HEK293 (cell line): ENCODE measurements at regions not wholly inside any gene's neighbourhood (a gene's known extent, or its start where the extent isn't known, plus 50 kb on each side); places are given as distances from the start of the nearest gene placed in this dataset.

Experiments used
- BCL11A ChIP-seq: fragments of 450-650 bp; formaldehyde crosslinking; IDR thresholded peaks from 2 replicates; pipeline ENCODE4 v1.5.1; 2016; ENCODE audit warnings: low read depth, missing biosample characterization, missing genetic modification characterization
- CTCF ChIP-seq: fragments of 450-650 bp; formaldehyde crosslinking; IDR thresholded peaks from 2 replicates; pipeline ENCODE4 v1.5.1; 2016; ENCODE audit warnings: missing biosample characterization, missing genetic modification characterization
- HOXC10 ChIP-seq: sonication (generic); formaldehyde crosslinking; IDR thresholded peaks from 2 replicates; pipeline ENCODE4 v1.8.1; 2023; ENCODE audit warnings: mild to moderate bottlenecking, missing genetic modification reagents
- PRDM6 ChIP-seq: fragments of 450-650 bp; formaldehyde crosslinking; IDR thresholded peaks from 2 replicates; pipeline ENCODE4 v1.5.1; 2017; ENCODE audit warnings: missing biosample characterization, missing genetic modification characterization
- ZNF341 ChIP-seq: fragments of 450-650 bp; formaldehyde crosslinking; IDR thresholded peaks from 2 replicates; pipeline ENCODE4; 2016; ENCODE audit warnings: low read depth, missing biosample characterization, missing genetic modification characterization
- ZNF423 ChIP-seq: fragments of 450-650 bp; formaldehyde crosslinking; IDR thresholded peaks from 2 replicates; pipeline ENCODE4 v1.5.1; 2016; ENCODE audit warnings: missing biosample characterization, missing genetic modification characterization
- ZNF560 ChIP-seq: fragments of 450-650 bp; formaldehyde crosslinking; IDR thresholded peaks from 2 replicates; pipeline ENCODE4 v1.5.1; 2017; ENCODE audit warnings: missing biosample characterization, missing genetic modification characterization, borderline replicate concordance

GRCh38 chr9:81112627-81113452, 576.5 kb downstream of the TLE1 start:
- no peak for TF ChIP-seq ZNF560 (tag by site-specific recombination)
- TF ChIP-seq ZNF341 (tag by site-specific recombination): no peak
- TF ChIP-seq BCL11A (tag by site-specific recombination): no peak
- TF ChIP-seq PRDM6 (tag by site-specific recombination): no peak
- TF ChIP-seq CTCF (tag by site-specific recombination): no peak
- no peak for TF ChIP-seq ZNF423 (tag by site-specific recombination)
- no peak for TF ChIP-seq HOXC10 (CRISPR knock-in tag)
